ENCODE measurements at regions not wholly inside any gene's neighbourhood (a gene's known extent, or its start where the extent isn't known, plus 50 kb on each side); places are given as distances from the start of the nearest gene placed in this dataset.

DNA sequence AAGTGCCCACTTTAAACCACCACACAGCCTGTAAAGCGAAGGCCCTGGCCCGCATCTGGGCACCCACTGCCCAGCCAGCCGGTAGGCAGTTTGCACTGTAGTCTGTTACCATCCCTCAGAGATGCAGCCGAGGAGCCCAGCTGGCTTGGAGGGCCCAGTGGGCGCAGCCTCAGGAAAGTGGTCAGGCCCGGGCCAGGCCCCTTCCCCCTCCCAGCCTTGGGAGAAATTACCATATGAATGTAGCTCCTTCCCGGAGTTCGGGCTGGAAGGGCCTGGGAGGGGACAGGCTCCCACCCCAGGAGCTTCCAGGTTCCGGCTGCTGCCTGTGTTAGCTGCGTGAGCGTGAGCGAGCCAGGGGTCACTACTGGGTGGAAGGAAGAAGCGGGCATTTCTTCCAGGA is 325.4 kb downstream of the SEC14L1 start (continued):
- TF ChIP-seq, protein P1, sequence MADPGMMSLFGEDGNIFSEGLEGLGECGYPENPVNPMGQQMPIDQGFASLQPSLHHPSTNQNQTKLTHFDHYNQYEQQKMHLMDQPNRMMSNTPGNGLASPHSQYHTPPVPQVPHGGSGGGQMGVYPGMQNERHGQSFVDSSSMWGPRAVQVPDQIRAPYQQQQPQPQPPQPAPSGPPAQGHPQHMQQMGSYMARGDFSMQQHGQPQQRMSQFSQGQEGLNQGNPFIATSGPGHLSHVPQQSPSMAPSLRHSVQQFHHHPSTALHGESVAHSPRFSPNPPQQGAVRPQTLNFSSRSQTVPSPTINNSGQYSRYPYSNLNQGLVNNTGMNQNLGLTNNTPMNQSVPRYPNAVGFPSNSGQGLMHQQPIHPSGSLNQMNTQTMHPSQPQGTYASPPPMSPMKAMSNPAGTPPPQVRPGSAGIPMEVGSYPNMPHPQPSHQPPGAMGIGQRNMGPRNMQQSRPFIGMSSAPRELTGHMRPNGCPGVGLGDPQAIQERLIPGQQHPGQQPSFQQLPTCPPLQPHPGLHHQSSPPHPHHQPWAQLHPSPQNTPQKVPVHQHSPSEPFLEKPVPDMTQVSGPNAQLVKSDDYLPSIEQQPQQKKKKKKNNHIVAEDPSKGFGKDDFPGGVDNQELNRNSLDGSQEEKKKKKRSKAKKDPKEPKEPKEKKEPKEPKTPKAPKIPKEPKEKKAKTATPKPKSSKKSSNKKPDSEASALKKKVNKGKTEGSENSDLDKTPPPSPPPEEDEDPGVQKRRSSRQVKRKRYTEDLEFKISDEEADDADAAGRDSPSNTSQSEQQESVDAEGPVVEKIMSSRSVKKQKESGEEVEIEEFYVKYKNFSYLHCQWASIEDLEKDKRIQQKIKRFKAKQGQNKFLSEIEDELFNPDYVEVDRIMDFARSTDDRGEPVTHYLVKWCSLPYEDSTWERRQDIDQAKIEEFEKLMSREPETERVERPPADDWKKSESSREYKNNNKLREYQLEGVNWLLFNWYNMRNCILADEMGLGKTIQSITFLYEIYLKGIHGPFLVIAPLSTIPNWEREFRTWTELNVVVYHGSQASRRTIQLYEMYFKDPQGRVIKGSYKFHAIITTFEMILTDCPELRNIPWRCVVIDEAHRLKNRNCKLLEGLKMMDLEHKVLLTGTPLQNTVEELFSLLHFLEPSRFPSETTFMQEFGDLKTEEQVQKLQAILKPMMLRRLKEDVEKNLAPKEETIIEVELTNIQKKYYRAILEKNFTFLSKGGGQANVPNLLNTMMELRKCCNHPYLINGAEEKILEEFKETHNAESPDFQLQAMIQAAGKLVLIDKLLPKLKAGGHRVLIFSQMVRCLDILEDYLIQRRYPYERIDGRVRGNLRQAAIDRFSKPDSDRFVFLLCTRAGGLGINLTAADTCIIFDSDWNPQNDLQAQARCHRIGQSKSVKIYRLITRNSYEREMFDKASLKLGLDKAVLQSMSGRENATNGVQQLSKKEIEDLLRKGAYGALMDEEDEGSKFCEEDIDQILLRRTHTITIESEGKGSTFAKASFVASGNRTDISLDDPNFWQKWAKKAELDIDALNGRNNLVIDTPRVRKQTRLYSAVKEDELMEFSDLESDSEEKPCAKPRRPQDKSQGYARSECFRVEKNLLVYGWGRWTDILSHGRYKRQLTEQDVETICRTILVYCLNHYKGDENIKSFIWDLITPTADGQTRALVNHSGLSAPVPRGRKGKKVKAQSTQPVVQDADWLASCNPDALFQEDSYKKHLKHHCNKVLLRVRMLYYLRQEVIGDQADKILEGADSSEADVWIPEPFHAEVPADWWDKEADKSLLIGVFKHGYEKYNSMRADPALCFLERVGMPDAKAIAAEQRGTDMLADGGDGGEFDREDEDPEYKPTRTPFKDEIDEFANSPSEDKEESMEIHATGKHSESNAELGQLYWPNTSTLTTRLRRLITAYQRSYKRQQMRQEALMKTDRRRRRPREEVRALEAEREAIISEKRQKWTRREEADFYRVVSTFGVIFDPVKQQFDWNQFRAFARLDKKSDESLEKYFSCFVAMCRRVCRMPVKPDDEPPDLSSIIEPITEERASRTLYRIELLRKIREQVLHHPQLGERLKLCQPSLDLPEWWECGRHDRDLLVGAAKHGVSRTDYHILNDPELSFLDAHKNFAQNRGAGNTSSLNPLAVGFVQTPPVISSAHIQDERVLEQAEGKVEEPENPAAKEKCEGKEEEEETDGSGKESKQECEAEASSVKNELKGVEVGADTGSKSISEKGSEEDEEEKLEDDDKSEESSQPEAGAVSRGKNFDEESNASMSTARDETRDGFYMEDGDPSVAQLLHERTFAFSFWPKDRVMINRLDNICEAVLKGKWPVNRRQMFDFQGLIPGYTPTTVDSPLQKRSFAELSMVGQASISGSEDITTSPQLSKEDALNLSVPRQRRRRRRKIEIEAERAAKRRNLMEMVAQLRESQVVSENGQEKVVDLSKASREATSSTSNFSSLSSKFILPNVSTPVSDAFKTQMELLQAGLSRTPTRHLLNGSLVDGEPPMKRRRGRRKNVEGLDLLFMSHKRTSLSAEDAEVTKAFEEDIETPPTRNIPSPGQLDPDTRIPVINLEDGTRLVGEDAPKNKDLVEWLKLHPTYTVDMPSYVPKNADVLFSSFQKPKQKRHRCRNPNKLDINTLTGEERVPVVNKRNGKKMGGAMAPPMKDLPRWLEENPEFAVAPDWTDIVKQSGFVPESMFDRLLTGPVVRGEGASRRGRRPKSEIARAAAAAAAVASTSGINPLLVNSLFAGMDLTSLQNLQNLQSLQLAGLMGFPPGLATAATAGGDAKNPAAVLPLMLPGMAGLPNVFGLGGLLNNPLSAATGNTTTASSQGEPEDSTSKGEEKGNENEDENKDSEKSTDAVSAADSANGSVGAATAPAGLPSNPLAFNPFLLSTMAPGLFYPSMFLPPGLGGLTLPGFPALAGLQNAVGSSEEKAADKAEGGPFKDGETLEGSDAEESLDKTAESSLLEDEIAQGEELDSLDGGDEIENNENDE (IDR thresholded peaks at IDR 0.05; ENCODE audit: insufficient replicate concordance, low read length): no peak
- no peak for TF ChIP-seq BCL11A (IDR thresholded peaks at IDR 0.05; ENCODE audit: low read depth in 2 of 2, low read length in 2 of 2)
- TF ChIP-seq, protein P2, sequence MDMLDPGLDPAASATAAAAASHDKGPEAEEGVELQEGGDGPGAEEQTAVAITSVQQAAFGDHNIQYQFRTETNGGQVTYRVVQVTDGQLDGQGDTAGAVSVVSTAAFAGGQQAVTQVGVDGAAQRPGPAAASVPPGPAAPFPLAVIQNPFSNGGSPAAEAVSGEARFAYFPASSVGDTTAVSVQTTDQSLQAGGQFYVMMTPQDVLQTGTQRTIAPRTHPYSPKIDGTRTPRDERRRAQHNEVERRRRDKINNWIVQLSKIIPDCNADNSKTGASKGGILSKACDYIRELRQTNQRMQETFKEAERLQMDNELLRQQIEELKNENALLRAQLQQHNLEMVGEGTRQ (IDR thresholded peaks at IDR 0.05; ENCODE audit: low read length): no peak
- no peak for TF ChIP-seq SIX5 (IDR thresholded peaks at IDR 0.05; ENCODE audit: low read depth, low read length)
- no peak for TF ChIP-seq CEBPB (IDR thresholded peaks at IDR 0.05; ENCODE audit: low read depth, low read length)
- no peak for TF ChIP-seq RNF2 (IDR thresholded peaks at IDR 0.05; ENCODE audit: borderline replicate concordance, low read depth, low read length, missing control alignments, poor library complexity, severe bottlenecking)
- no peak for TF ChIP-seq CBX8 (IDR thresholded peaks at IDR 0.05; ENCODE audit: borderline replicate concordance, low read depth, low read length)
- peak in 1 of 2 experiments; percentile 46; a peak in 1 of 4 replicates for TF ChIP-seq HDAC2 (IDR thresholded peaks at IDR 0.05; ENCODE audit: borderline replicate concordance in 1 of 2, low read depth in 2 of 2, low read length in 2 of 2)
- TF ChIP-seq EZH2 (IDR thresholded peaks at IDR 0.05; ENCODE audit: low read depth, low read length, severe bottlenecking): no peak
- peak; percentile 24; the same call in 1 of the 2 replicates for TF ChIP-seq TBP (IDR thresholded peaks at IDR 0.05; ENCODE audit: low read depth, low read length)
